Natural killer cell treated with Interleukin-12 subunit alpha and Interleukin-12 subunit beta and Interleukin-15 and Interleukin-18, amount 100 ng/mL, for 72 hours (primary cell): ENCODE measurements at regions not wholly inside any gene's neighbourhood (a gene's known extent, or its start where the extent isn't known, plus 50 kb on each side); places are given as distances from the start of the nearest gene placed in this dataset.

Experiments
- ATAC-seq, 2 donors: fragments of 150-1000 bp; cut with Tn5 transposase in 1 of 2; sonication (Bioruptor Pico), chemical (Tn5 transposase) in 1 of 2; 2 replicates each; pipeline ENCODE4 v1.10.0; 2021
- DNase-seq: peaks from one replicate; pipeline ENCODE4 v3.0.0; 2022; ENCODE audit warnings: low spot score
- H3K27ac Mint-ChIP-seq, 2 donors: 1 replicate in 1 of 2; 2 replicates in 1 of 2; pipeline ENCODE4 v1.8.0; 2022; ENCODE audit warnings: mixed read lengths in 2 of 2, mild to moderate bottlenecking in 1 of 2, moderate library complexity in 1 of 2
- H3K27me3 Mint-ChIP-seq, 2 donors: 1 replicate in 1 of 2; 2 replicates in 1 of 2; pipeline ENCODE4 v1.8.0; 2022; ENCODE audit warnings: mixed read lengths in 2 of 2
- H3K36me3 Mint-ChIP-seq: one replicate; pipeline ENCODE4 v1.8.0; 2022; ENCODE audit warnings: mixed read lengths
- H3K4me1 Mint-ChIP-seq, 2 donors: 1 replicate in 1 of 2; 2 replicates in 1 of 2; pipeline ENCODE4 v1.8.0; 2022; ENCODE audit warnings: low read depth in 2 of 2, mixed read lengths in 2 of 2, mild to moderate bottlenecking in 1 of 2
- H3K4me3 Mint-ChIP-seq: one replicate; pipeline ENCODE4 v1.8.0; 2022; ENCODE audit warnings: mixed read lengths
- H3K9me3 Mint-ChIP-seq: 2 replicates; pipeline ENCODE4 v1.8.0; 2022; ENCODE audit warnings: mixed read lengths

GRCh38 chr10:78318305-78318704, 284.6 kb downstream of the RPS24 start:
- DNase-seq (no peak), ATAC-seq (no peak)
- Mint-ChIP-seq H3K36me3 (no peaks in the 10 kb centered on the region), H3K27ac (no peak overlapping the region), H3K4me3 (no peak overlapping the region), H3K9me3 (no peaks in the 10 kb centered on the region), H3K4me1 (peaks cover 7 to 13% of the 10 kb centered on the region in 2 donors), H3K27me3 (peaks cover 3 to 7% of the 10 kb centered on the region in 2 donors)

- Mint-ChIP-seq H3K27me3 (no peaks in the 10 kb centered on the region), H3K27ac (no peak overlapping the region), H3K4me1 (peaks cover 7 to 14% of the 10 kb centered on the region in 2 donors), H3K4me3 (no peak overlapping the region), H3K9me3 (no peaks in the 10 kb centered on the region), H3K36me3 (no peaks in the 10 kb centered on the region)
- no peak for ATAC-seq
- DNase-seq: no peak
Observed at GRCh38 chr10:78319371-78319770, 285.7 kb downstream of the RPS24 start.

- H3K4me1 Mint-ChIP-seq: peaks cover 7 to 14% of the 10 kb centered on the region in 2 donors
- no peak overlapping the region for H3K4me3 Mint-ChIP-seq
Observed at GRCh38 chr10:78319841-78320240, 286.2 kb downstream of the RPS24 start.

GRCh38 chr10:78320506-78320905, 286.8 kb downstream of the RPS24 start:
- ATAC-seq: peak; percentile 53 to 65

More at GRCh38 chr10:78319841-78320240, 286.2 kb downstream of the RPS24 start:
- DNase-seq (no peak), ATAC-seq (no peak)
- Mint-ChIP-seq H3K36me3 (peaks cover under 1% of the 10 kb centered on the region), H3K9me3 (no peaks in the 10 kb centered on the region), H3K27ac (peak overlapping the region; percentile 1), H3K27me3 (peaks cover 0 to under 1% of the 10 kb centered on the region in 2 donors)

GRCh38 chr10:78321000-78321399, 287.3 kb downstream of the RPS24 start:
- no peak for ATAC-seq
- H3K36me3 Mint-ChIP-seq: peaks cover 9% of the 10 kb centered on the region

More at GRCh38 chr10:78320506-78320905, 286.8 kb downstream of the RPS24 start:
- peak overlapping the region; percentile 1 for H3K27ac Mint-ChIP-seq
- peaks cover 0 to 8% of the 10 kb centered on the region in 2 donors for H3K27me3 Mint-ChIP-seq
- no peak overlapping the region for H3K4me3 Mint-ChIP-seq
- no peak for DNase-seq
- H3K9me3 Mint-ChIP-seq: no peaks in the 10 kb centered on the region
- peaks cover 7% of the 10 kb centered on the region for H3K36me3 Mint-ChIP-seq
- peaks cover 7 to 14% of the 10 kb centered on the region in 2 donors for H3K4me1 Mint-ChIP-seq

GRCh38 chr10:78321500-78321899, 287.8 kb downstream of the RPS24 start:
- DNase-seq: no peak
- peaks cover 0 to 12% of the 10 kb centered on the region in 2 donors for H3K27me3 Mint-ChIP-seq
- no peak overlapping the region for H3K27ac Mint-ChIP-seq
- no peak overlapping the region for H3K4me3 Mint-ChIP-seq
- H3K36me3 Mint-ChIP-seq: peaks cover 14% of the 10 kb centered on the region
- H3K4me1 Mint-ChIP-seq: peaks cover 7 to 14% of the 10 kb centered on the region in 2 donors
- ATAC-seq: no peak
- peaks cover 5% of the 10 kb centered on the region for H3K9me3 Mint-ChIP-seq

More at GRCh38 chr10:78321000-78321399, 287.3 kb downstream of the RPS24 start:
- H3K4me3 Mint-ChIP-seq: no peak overlapping the region
- H3K27me3 Mint-ChIP-seq: peaks cover 0 to 8% of the 10 kb centered on the region in 2 donors
- DNase-seq: no peak
- H3K27ac Mint-ChIP-seq: no peak overlapping the region
- H3K4me1 Mint-ChIP-seq: peaks cover 7 to 14% of the 10 kb centered on the region in 2 donors
- peaks cover under 1% of the 10 kb centered on the region for H3K9me3 Mint-ChIP-seq

- DNase-seq (no peak), ATAC-seq (no peak)
- Mint-ChIP-seq H3K27ac (no peak overlapping the region), H3K36me3 (peaks cover 26% of the 10 kb centered on the region), H3K4me1 (peaks cover 0 to 3% of the 10 kb centered on the region in 2 donors), H3K9me3 (peaks cover 8% of the 10 kb centered on the region), H3K27me3 (peaks cover 3 to 25% of the 10 kb centered on the region in 2 donors), H3K4me3 (no peak overlapping the region)
Observed at GRCh38 chr10:78326372-78326771, 292.7 kb downstream of the RPS24 start.

GRCh38 chr10:78327778-78328591, 294.3 kb downstream of the RPS24 start:
- H3K27ac Mint-ChIP-seq: no peak overlapping the region
- H3K9me3 Mint-ChIP-seq: peaks cover 8% of the 10 kb centered on the region
- no peak for DNase-seq
- peaks cover 0 to 3% of the 10 kb centered on the region in 2 donors for H3K4me1 Mint-ChIP-seq
- ATAC-seq: peak in 1 of 2 donors; percentile 9
- peaks cover 3 to 26% of the 10 kb centered on the region in 2 donors for H3K27me3 Mint-ChIP-seq
- peaks cover 26% of the 10 kb centered on the region for H3K36me3 Mint-ChIP-seq
- H3K4me3 Mint-ChIP-seq: no peak overlapping the region

GRCh38 chr10:78328592-78329404, 295.1 kb downstream of the RPS24 start:
- DNase-seq (no peak), ATAC-seq (peak in 1 of 2 donors; percentile 9)
- Mint-ChIP-seq H3K9me3 (peaks cover 8% of the 10 kb centered on the region), H3K27me3 (peaks cover 3 to 26% of the 10 kb centered on the region in 2 donors), H3K27ac (no peak overlapping the region), H3K4me3 (no peak overlapping the region), H3K36me3 (peaks cover 26% of the 10 kb centered on the region), H3K4me1 (no peaks in the 10 kb centered on the region)

- H3K36me3 Mint-ChIP-seq: peaks cover 19% of the 10 kb centered on the region
- DNase-seq (no peak), ATAC-seq (no peak)
- H3K9me3 Mint-ChIP-seq: peaks cover 8% of the 10 kb centered on the region
- no peaks in the 10 kb centered on the region for H3K4me1 Mint-ChIP-seq
- no peak overlapping the region for H3K4me3 Mint-ChIP-seq
- no peak overlapping the region for H3K27ac Mint-ChIP-seq
- peaks cover 3 to 18% of the 10 kb centered on the region in 2 donors for H3K27me3 Mint-ChIP-seq
Observed at GRCh38 chr10:78330884-78331283, 297.2 kb downstream of the RPS24 start.

- Mint-ChIP-seq H3K27ac (no peak overlapping the region), H3K36me3 (peaks cover 13% of the 10 kb centered on the region), H3K4me1 (no peaks in the 10 kb centered on the region), H3K27me3 (peaks cover 3 to 14% of the 10 kb centered on the region in 2 donors), H3K4me3 (no peak overlapping the region), H3K9me3 (peaks cover 3% of the 10 kb centered on the region)
- ATAC-seq (no peak), DNase-seq (no peak)
Observed at GRCh38 chr10:78331391-78331922, 297.8 kb downstream of the RPS24 start.

- peaks cover 3 to 9% of the 10 kb centered on the region in 2 donors for H3K27me3 Mint-ChIP-seq
- peaks cover 8% of the 10 kb centered on the region for H3K36me3 Mint-ChIP-seq
- H3K4me1 Mint-ChIP-seq: no peaks in the 10 kb centered on the region
- ATAC-seq: no peak
- H3K4me3 Mint-ChIP-seq: no peak overlapping the region
- H3K9me3 Mint-ChIP-seq: no peaks in the 10 kb centered on the region
- no peak overlapping the region for H3K27ac Mint-ChIP-seq
- DNase-seq: no peak
Observed at GRCh38 chr10:78332012-78332411, 298.3 kb downstream of the RPS24 start.

- Mint-ChIP-seq H3K27me3 (peaks cover 3 to 9% of the 10 kb centered on the region in 2 donors), H3K4me3 (no peak overlapping the region), H3K27ac (no peak overlapping the region), H3K36me3 (peaks cover 1% of the 10 kb centered on the region), H3K4me1 (no peaks in the 10 kb centered on the region), H3K9me3 (no peaks in the 10 kb centered on the region)
- DNase-seq: no peak
- no peak for ATAC-seq
Observed at GRCh38 chr10:78332657-78333056, 299.0 kb downstream of the RPS24 start.
